WTC11 (cell line): ENCODE measurements at regions not wholly inside any gene's neighbourhood (a gene's known extent, or its start where the extent isn't known, plus 50 kb on each side); places are given as distances from the start of the nearest gene placed in this dataset.
A peak's percentile ranks its signal among the peaks of the same experiment; 100 is the strongest.
"Not testable (repeated sequence)": the region's sequence is repeated elsewhere in the genome, so short reads cannot be mapped to it uniquely, and the experiment has no call there.

Source experiments
- ATAC-seq: fragments of 200-7000 bp; cut with Tn5 transposase; 2 replicates; pipeline ENCODE4 v1.10.0; 2021; ENCODE audit warnings: mild to moderate bottlenecking, moderate library complexity
- CTCF ChIA-PET: fragments of 300-600 bp; sonication (Branson Sonifier 250); formaldehyde crosslinking; loops from one replicate; lab custom pipeline; 2021; ENCODE audit warnings: antibody characterized with exemption; lab: Charles Lee
- POLR2A ChIA-PET: fragments of 350-600 bp; sonication (Branson Sonifier 250); formaldehyde crosslinking; loops from one replicate; lab custom pipeline; 2021; ENCODE audit warnings: antibody characterized with exemption; lab: Charles Lee
- DNase-seq: peaks from one replicate; pipeline ENCODE4 v3.0.0; 2021; ENCODE audit warnings: low spot score
- H3K27ac Mint-ChIP-seq: 2 replicates; pipeline ENCODE4 v1.8.0; 2021; ENCODE audit warnings: mixed read lengths
- H3K27me3 Mint-ChIP-seq: 2 replicates; pipeline ENCODE4 v1.8.0; 2021; ENCODE audit warnings: low read depth, mild to moderate bottlenecking, moderate library complexity, mixed read lengths
- H3K36me3 Mint-ChIP-seq: 2 replicates; pipeline ENCODE4 v1.8.0; 2021; ENCODE audit warnings: mixed read lengths
- H3K4me1 Mint-ChIP-seq: 2 replicates; pipeline ENCODE4 v1.8.0; 2022; ENCODE audit warnings: mixed read lengths
- H3K4me3 Mint-ChIP-seq: 2 replicates; pipeline ENCODE4 v1.8.0; 2021; ENCODE audit warnings: mild to moderate bottlenecking, moderate library complexity, mixed read lengths
- H3K9me3 Mint-ChIP-seq: 2 replicates; pipeline ENCODE4 v1.8.0; 2021; ENCODE audit warnings: mixed read lengths
- TF ChIP-seq, protein P1 (sequence below): fragments of 200-600 bp; IDR thresholded peaks from 2 replicates; pipeline ENCODE4 v1.8.0; 2022; ENCODE audit warnings: antibody characterized with exemption

- DNase-seq, H3K4me3 Mint-ChIP-seq, POLR2A ChIA-PET, ATAC-seq, H3K9me3 Mint-ChIP-seq, H3K27me3 Mint-ChIP-seq, H3K4me1 Mint-ChIP-seq, H3K27ac Mint-ChIP-seq, CTCF ChIA-PET: not testable (repeated sequence)
- H3K36me3 Mint-ChIP-seq, result peaks cover 47% of the 10 kb centered on the region
Measured at GRCh38 chr15:30723540-30724175, 97.7 kb downstream of the ARHGAP11B start.

DNA sequence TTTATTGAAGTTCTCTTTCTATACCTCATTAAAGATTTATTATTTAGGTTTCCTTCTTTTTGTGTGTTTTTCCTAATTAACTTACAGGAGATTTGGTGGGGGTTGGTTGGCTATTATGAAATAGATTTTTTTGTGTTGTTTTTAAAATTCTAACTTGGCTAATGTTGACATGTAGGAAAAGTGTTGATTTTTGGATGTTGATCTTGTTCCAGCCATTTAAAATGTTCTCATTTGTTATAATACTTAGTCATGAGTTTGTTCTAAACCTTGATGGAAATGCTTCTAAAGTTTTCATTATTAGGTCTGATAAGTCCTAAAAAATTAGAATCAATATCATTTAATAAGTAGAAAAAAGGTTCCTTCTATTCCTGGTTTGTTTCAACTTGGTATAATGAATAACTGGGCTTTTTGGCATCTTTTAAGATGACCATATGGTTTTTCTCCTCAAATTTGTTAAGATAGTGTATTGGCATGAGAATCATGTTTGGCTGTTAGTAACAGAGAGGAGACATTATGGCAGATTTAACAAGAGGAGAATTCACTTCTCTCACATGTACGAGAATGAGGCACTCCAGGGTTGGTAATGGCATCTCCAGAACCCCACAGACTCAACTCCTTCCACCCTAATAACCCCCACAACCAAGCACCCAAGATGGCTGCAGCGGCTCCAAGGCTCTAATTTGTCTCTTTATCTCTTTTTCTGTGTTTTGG, 104.1 kb downstream of the ARHGAP11B start:
- POLR2A ChIA-PET, ATAC-seq, H3K27me3 Mint-ChIP-seq, H3K4me3 Mint-ChIP-seq, CTCF ChIA-PET, DNase-seq, H3K4me1 Mint-ChIP-seq, H3K27ac Mint-ChIP-seq: not testable (repeated sequence)
- peaks cover 14% of the 10 kb centered on the region for H3K9me3 Mint-ChIP-seq
- peaks cover 67% of the 10 kb centered on the region for H3K36me3 Mint-ChIP-seq

DNA sequence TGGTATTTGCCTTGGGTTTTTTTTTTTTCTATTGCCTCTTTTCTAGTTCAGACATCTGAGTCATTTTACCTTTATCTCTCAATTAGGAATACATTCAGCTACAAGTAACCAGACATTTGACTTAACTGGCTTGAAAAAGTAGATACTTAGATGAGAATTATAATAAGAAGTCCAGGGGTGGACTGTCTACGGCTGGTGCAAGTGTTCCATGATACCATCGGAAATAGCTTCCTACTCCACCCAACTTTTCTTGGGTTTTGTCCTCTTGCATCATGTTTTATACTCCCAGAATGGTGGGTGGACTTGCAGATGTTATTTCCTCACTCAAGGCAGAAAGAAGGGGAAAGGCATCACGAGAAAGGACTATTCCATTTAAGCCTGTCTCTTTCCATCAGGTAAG, 104.7 kb downstream of the ARHGAP11B start:
- H3K4me1 Mint-ChIP-seq, H3K4me3 Mint-ChIP-seq, DNase-seq, CTCF ChIA-PET, H3K27me3 Mint-ChIP-seq, POLR2A ChIA-PET, ATAC-seq, H3K27ac Mint-ChIP-seq: not testable (repeated sequence)
- Mint-ChIP-seq H3K9me3 (peaks cover 14% of the 10 kb centered on the region), H3K36me3 (peaks cover 66% of the 10 kb centered on the region)

DNA sequence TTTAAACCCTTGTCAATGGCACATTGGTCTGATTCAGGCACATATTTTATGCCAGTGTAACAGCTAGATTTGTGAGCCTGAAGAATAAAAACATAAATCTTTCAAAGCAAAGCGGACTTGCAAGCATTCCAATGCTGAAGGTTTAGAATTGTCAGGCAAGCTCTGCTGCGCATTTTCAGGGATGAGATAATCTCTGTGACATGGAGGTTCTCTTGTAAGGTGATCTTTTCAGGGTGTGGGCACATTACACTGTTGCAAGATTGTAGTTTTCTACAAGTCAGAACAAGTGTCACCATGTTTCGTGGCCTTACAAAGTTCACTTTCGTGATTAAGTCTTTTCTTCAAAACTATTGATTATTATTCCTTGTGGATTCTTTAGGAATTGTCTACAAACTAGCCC, 106.2 kb downstream of the ARHGAP11B start:
- H3K27ac Mint-ChIP-seq, H3K4me3 Mint-ChIP-seq, H3K9me3 Mint-ChIP-seq, ATAC-seq, CTCF ChIA-PET, H3K27me3 Mint-ChIP-seq, POLR2A ChIA-PET, H3K4me1 Mint-ChIP-seq, DNase-seq: not testable (repeated sequence)
- H3K36me3 Mint-ChIP-seq, result peaks cover 69% of the 10 kb centered on the region

DNA sequence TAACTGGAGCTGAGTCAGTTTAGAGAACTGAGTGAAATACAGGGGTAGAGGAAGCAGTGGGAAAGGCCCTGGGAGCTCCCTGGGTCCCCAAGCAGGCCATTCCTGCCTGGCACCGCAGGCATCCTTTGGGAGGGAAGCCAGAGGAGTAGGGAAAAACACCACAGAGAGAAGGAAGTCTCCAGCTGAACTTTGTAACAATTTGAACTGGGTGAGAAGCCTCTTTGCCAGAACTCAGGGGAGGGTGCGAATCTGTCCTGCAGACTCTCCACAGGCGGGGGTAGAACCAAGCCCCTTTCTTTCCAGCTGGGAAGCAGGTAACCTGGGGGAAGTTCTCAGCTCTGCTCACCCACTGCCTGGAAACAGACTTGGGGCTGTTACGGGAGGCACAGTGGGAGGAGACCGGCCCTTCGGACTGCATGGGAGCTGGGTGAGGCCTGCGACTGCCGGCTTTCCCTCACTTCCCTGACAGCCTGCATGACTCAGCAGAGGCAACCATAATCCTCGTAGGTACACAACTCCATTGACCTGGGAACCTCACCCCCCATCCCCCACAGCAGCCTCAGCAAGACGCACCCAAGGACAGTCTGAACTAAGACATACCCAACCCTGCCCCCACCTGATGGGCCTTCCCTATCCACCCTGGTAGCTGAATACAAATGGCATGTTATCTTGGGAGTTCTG, 110.1 kb downstream of the ARHGAP11B start:
- Mint-ChIP-seq H3K36me3 (peaks cover 71% of the 10 kb centered on the region), H3K9me3 (peaks cover 37% of the 10 kb centered on the region)
- H3K4me1 Mint-ChIP-seq, ATAC-seq, H3K4me3 Mint-ChIP-seq, DNase-seq, POLR2A ChIA-PET, CTCF ChIA-PET, H3K27me3 Mint-ChIP-seq, H3K27ac Mint-ChIP-seq: not testable (repeated sequence)

DNA sequence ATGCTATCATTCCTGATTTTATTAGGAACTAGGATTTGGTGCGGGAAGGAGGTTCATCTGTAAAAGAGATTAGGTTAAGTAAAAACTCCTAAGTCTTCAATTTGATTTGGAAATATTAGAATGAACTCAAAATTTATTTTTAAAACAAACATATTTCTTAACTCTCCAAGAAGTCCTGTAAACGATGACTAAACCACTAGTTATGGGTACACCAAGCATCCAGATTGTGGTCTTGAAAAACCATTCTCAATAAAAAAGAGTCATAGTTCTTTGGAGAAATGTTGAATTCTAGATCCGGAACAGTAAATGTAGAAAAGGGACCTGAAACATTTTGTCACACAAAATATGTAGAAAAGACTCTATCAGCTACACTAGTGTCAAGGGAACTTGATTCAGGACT, 116.9 kb downstream of the ARHGAP11B start:
- H3K27me3 Mint-ChIP-seq, CTCF ChIA-PET, ATAC-seq, POLR2A ChIA-PET, H3K4me1 Mint-ChIP-seq, H3K4me3 Mint-ChIP-seq, H3K27ac Mint-ChIP-seq, DNase-seq: not testable (repeated sequence)
- Mint-ChIP-seq H3K36me3 (peaks cover 43% of the 10 kb centered on the region), H3K9me3 (peaks cover 35% of the 10 kb centered on the region)

- H3K27me3 Mint-ChIP-seq, H3K27ac Mint-ChIP-seq: not testable (repeated sequence)
Measured at GRCh38 chr15:30749048-30749447, 123.1 kb downstream of the ARHGAP11B start.

DNA sequence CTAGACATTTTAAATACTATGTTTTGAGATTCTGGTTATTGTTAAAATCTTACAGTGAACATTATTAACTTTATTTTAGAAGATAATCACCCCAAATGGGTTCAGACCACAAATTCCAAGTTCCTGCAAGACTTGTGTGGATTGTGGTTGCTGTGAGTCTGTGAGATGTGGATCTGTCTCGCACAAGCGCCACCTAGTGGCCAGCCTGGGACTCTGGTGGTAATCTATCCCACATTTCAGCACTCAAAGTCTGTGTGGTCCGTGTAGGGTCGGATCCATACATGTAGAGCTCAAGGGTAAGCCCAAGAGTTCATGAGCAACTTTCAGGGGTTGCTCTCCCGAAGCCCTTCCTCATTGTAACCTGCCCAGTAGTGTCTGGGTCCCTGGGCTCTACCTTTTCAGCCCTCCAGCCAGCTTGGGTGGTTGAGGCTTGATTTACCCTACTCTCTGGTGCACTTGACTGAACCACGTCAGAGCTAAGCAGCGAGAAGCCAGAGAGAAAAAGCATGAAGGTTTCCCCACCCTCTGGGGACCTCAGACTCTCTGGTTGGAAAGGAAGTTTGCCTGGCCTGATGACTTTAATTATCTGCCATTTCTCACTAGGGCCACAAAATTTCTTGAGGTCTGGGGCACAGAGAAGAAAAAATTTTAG, 129.2 kb downstream of the ARHGAP11B start:
- H3K27me3 Mint-ChIP-seq, H3K4me1 Mint-ChIP-seq, H3K27ac Mint-ChIP-seq, H3K9me3 Mint-ChIP-seq, H3K4me3 Mint-ChIP-seq, POLR2A ChIA-PET, CTCF ChIA-PET: not testable (repeated sequence)
- TF ChIP-seq, protein P1, sequence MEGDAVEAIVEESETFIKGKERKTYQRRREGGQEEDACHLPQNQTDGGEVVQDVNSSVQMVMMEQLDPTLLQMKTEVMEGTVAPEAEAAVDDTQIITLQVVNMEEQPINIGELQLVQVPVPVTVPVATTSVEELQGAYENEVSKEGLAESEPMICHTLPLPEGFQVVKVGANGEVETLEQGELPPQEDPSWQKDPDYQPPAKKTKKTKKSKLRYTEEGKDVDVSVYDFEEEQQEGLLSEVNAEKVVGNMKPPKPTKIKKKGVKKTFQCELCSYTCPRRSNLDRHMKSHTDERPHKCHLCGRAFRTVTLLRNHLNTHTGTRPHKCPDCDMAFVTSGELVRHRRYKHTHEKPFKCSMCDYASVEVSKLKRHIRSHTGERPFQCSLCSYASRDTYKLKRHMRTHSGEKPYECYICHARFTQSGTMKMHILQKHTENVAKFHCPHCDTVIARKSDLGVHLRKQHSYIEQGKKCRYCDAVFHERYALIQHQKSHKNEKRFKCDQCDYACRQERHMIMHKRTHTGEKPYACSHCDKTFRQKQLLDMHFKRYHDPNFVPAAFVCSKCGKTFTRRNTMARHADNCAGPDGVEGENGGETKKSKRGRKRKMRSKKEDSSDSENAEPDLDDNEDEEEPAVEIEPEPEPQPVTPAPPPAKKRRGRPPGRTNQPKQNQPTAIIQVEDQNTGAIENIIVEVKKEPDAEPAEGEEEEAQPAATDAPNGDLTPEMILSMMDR, result peak; percentile 59
- H3K36me3 Mint-ChIP-seq, result peaks cover 21% of the 10 kb centered on the region
- ATAC-seq, result peak; percentile 95
- DNase-seq, result peak; percentile 81

More at GRCh38 chr15:30749048-30749447, 123.1 kb downstream of the ARHGAP11B start:
- H3K36me3 Mint-ChIP-seq, result peaks cover 27% of the 10 kb centered on the region
- H3K4me3 Mint-ChIP-seq, H3K4me1 Mint-ChIP-seq, H3K9me3 Mint-ChIP-seq, ATAC-seq, DNase-seq, POLR2A ChIA-PET, CTCF ChIA-PET: not testable (repeated sequence)

DNA sequence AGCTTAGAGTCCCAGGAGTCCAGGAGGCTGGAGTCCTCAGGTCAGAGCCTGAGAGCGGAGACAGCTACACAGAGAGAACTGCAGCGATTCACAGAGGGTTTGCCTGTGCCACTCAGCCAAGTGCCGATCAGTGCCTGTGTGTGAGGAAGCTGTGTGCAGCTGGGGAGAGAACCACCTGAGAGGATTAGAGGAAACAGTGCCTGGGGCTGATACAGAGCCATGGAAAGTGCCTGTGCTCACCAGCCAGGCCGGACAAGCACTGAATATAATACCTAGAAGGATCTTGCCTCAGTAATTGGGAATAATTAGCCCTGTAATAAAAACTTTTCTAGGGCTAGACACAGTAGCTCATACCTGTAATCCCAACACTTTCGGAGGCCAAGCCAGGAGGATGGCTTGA, 134.7 kb downstream of the ARHGAP11B start:
- H3K4me1 Mint-ChIP-seq, H3K27ac Mint-ChIP-seq, ATAC-seq, POLR2A ChIA-PET, DNase-seq, H3K27me3 Mint-ChIP-seq, H3K4me3 Mint-ChIP-seq, CTCF ChIA-PET, H3K9me3 Mint-ChIP-seq: not testable (repeated sequence)
- H3K36me3 Mint-ChIP-seq, result peaks cover 20% of the 10 kb centered on the region

- DNase-seq, H3K27me3 Mint-ChIP-seq, H3K4me3 Mint-ChIP-seq, ATAC-seq, H3K4me1 Mint-ChIP-seq, CTCF ChIA-PET, POLR2A ChIA-PET, H3K9me3 Mint-ChIP-seq, H3K27ac Mint-ChIP-seq: not testable (repeated sequence)
- H3K36me3 Mint-ChIP-seq, result peaks cover 17% of the 10 kb centered on the region
Measured at GRCh38 chr15:30761365-30761764, 135.4 kb downstream of the ARHGAP11B start.
